B cell (primary cell): ENCODE measurements at regions not wholly inside any gene's neighbourhood (a gene's known extent, or its start where the extent isn't known, plus 50 kb on each side); places are given as distances from the start of the nearest gene placed in this dataset.

Experiments
- ATAC-seq: fragments of 200-7000 bp; cut with Tn5 transposase; one replicate; pipeline ENCODE4 v1.10.0; 2021; ENCODE audit warnings: low read depth, mild to moderate bottlenecking, moderate number of reproducible peaks, moderate library complexity
- CTCF ChIA-PET: fragments of 350-600 bp; sonication (Branson Sonifier 250); formaldehyde crosslinking; loops from one replicate; lab custom pipeline; 2021; ENCODE audit warnings: antibody characterized with exemption, inconsistent platforms; lab: Charles Lee
- POLR2A ChIA-PET: fragments of 350-600 bp; sonication (Branson Sonifier 250); formaldehyde crosslinking; loops from one replicate; lab custom pipeline; 2021; ENCODE audit warnings: antibody characterized with exemption; lab: Charles Lee
- DNase-seq: peaks from one replicate; pipeline ENCODE4 v3.0.0; 2013
- H2AFZ ChIP-seq: 2 replicates; pipeline ENCODE4 v1.6.1; 2012; ENCODE audit warnings: mild to moderate bottlenecking, low read depth, low read length; ENCODE audit not compliant: insufficient read depth, poor library complexity, severe bottlenecking
- H3K27ac ChIP-seq, 2 donors: 1 replicate in 1 of 2; 2 replicates in 1 of 2; pipeline ENCODE4 v1.5.1; 2012 to 2013; ENCODE audit warnings: low read length in 2 of 2, mild to moderate bottlenecking in 2 of 2, moderate library complexity in 1 of 2
- H3K27me3 ChIP-seq, 4 experiments: fragments of 200-600 bp in 1 of 4; sonication (generic) in 1 of 4; replicated peaks in 1 of 4; 1 replicate in 2 of 4; 2 replicates in 2 of 4; pipeline versions ENCODE4 v1.6.1 to v1.7.0; 2013 to 2016; ENCODE audit warnings: low read length in 3 of 4, mild to moderate bottlenecking in 2 of 4, mixed read lengths in 1 of 4, moderate library complexity in 1 of 4; ENCODE audit not compliant: insufficient read depth in 4 of 4, control insufficient read depth in 3 of 4; ENCODE audit errors: control extremely low read depth in 1 of 4
- H3K36me3 ChIP-seq, 2 experiments: replicated peaks in 1 of 2; 1 replicate in 1 of 2; 2 replicates in 1 of 2; pipeline versions ENCODE4 v1.6.1 to v1.7.1; 2013; ENCODE audit warnings: low read length in 1 of 2; ENCODE audit not compliant: insufficient read depth in 2 of 2, control insufficient read depth in 1 of 2; ENCODE audit errors: control extremely low read depth in 1 of 2, extremely low read depth in 1 of 2
- H3K4me1 ChIP-seq, 2 donors: fragments of 200-600 bp in 1 of 2; sonication (generic) in 1 of 2; 1 replicate in 1 of 2; 2 replicates in 1 of 2; pipeline versions ENCODE4 v1.5.1 to v1.6.1; 2013 to 2017; ENCODE audit warnings: low read length in 2 of 2; ENCODE audit not compliant: control insufficient read depth in 2 of 2, insufficient read depth in 2 of 2
- H3K4me2 ChIP-seq: replicated peaks from 2 replicates; pipeline ENCODE3; 2012; ENCODE audit warnings: mild to moderate bottlenecking, low read depth, low read length; ENCODE audit not compliant: poor library complexity, severe bottlenecking
- H3K4me3 ChIP-seq, 5 experiments: fragments of 200-600 bp in 1 of 5; sonication (generic) in 1 of 5; 1 replicate in 3 of 5; 2 replicates in 2 of 5; pipeline versions ENCODE4 v1.5.1 to v1.7.0; 2011 to 2016; ENCODE audit warnings: low read length in 4 of 5, mild to moderate bottlenecking in 4 of 5, low read depth in 2 of 5, control low read depth in 1 of 5, moderate library complexity in 1 of 5; ENCODE audit not compliant: insufficient read depth in 1 of 5; ENCODE audit errors: control extremely low read depth in 1 of 5, extremely low read depth in 1 of 5
- H3K79me2 ChIP-seq: fragments of 200-600 bp; sonication (generic); one replicate; pipeline ENCODE4 v1.6.0; 2016; ENCODE audit warnings: low read length; ENCODE audit not compliant: control insufficient read depth, insufficient read depth
- H3K9ac ChIP-seq: fragments of 200-600 bp; sonication (generic); 2 replicates; pipeline ENCODE4 v1.6.1; 2017; ENCODE audit warnings: mild to moderate bottlenecking, low read length, moderate library complexity
- H3K9me3 ChIP-seq, 3 donors: one replicate each; pipeline versions ENCODE4 v1.6.1 to v1.7.1; 2013; ENCODE audit warnings: low read length in 2 of 3; ENCODE audit not compliant: control insufficient read depth in 2 of 3, insufficient read depth in 1 of 3; ENCODE audit errors: control extremely low read depth in 1 of 3
- H4K20me1 ChIP-seq: 2 replicates; pipeline ENCODE4 v1.6.0; 2012; ENCODE audit warnings: mild to moderate bottlenecking, low read length; ENCODE audit not compliant: insufficient read depth, control insufficient read depth, poor library complexity, severe bottlenecking
- H3K27ac Mint-ChIP-seq: one replicate; pipeline ENCODE4 v1.8.0; 2021; ENCODE audit warnings: mixed read lengths
- H3K27me3 Mint-ChIP-seq: one replicate; pipeline ENCODE4 v1.8.0; 2021; ENCODE audit warnings: mixed read lengths
- H3K4me1 Mint-ChIP-seq: one replicate; pipeline ENCODE4 v1.8.0; 2021; ENCODE audit warnings: mixed read lengths
- H3K4me3 Mint-ChIP-seq: one replicate; pipeline ENCODE4 v1.8.0; 2021; ENCODE audit warnings: mixed read lengths
- H3K9me3 Mint-ChIP-seq: one replicate; pipeline ENCODE4 v1.8.0; 2022; ENCODE audit warnings: mixed read lengths; ENCODE audit not compliant: insufficient read depth
- CTCF ChIP-seq: fragments of 200-600 bp; IDR thresholded peaks from one replicate; pipeline ENCODE4 v1.8.0; 2022; ENCODE audit warnings: antibody characterized with exemption, mild to moderate bottlenecking
- EZH2 ChIP-seq: IDR thresholded peaks from 2 replicates; pipeline ENCODE4 v1.6.1; 2012; ENCODE audit warnings: borderline replicate concordance, low read depth, mild to moderate bottlenecking, moderate library complexity, low read length; ENCODE audit not compliant: insufficient read depth, poor library complexity, severe bottlenecking
- WGBS: methylation state at CpG from one replicate; pipeline ENCODE4 v1.1.5; 2013; ENCODE audit warnings: missing lambda C conversion rate; ENCODE audit not compliant: insufficient coverage; 5-methylcytosine and 5-hydroxymethylcytosine counted together
- intact Hi-C: fragments of 100-400 bp; cut with micrococcal nuclease; formaldehyde crosslinking; loops from one replicate; pipeline ENCODE4 v1.10.0; 2022

GRCh38 chr5:31133488-31133887, 60.0 kb upstream of the CDH6 start:
- no peak overlapping the region for H3K27ac ChIP-seq
- intact Hi-C loops: no loop called here
- no peak overlapping the region for H3K4me3 Mint-ChIP-seq
- H2AFZ ChIP-seq: no peak overlapping the region
- H3K4me1 Mint-ChIP-seq: no peaks in the 10 kb centered on the region
- TF ChIP-seq CTCF: no peak
- H3K9ac ChIP-seq: no peak overlapping the region
- ATAC-seq: no peak
- H3K79me2 ChIP-seq: no peaks in the 10 kb centered on the region
- 10% methylated on average over 2 of the region's 4 CpGs for WGBS
- H3K4me1 ChIP-seq: no peaks in the 10 kb centered on the region
- peaks cover 3% of the 10 kb centered on the region for H3K9me3 Mint-ChIP-seq
- no peak for DNase-seq
- no peaks in the 10 kb centered on the region for H3K27me3 Mint-ChIP-seq
- no peaks in the 10 kb centered on the region for H3K36me3 ChIP-seq
- H3K27ac Mint-ChIP-seq: no peak overlapping the region
- H3K4me3 ChIP-seq: no peak overlapping the region
- no peaks in the 10 kb centered on the region for H3K27me3 ChIP-seq
- no peaks in the 10 kb centered on the region for H3K9me3 ChIP-seq
- H3K4me2 ChIP-seq: no peak overlapping the region
- ChIA-PET POLR2A (no interaction called here), CTCF (no interaction called here)
- H4K20me1 ChIP-seq: no peaks in the 10 kb centered on the region

GRCh38 chr5:31131381-31131891, 62.0 kb upstream of the CDH6 start:
- H3K4me3 Mint-ChIP-seq: no peak overlapping the region
- intact Hi-C loops: no loop called here

More at GRCh38 chr5:31131381-31131891, 62.0 kb upstream of the CDH6 start:
- H3K79me2 ChIP-seq: no peaks in the 10 kb centered on the region
- H3K9me3 ChIP-seq: no peaks in the 10 kb centered on the region
- H3K9me3 Mint-ChIP-seq: peaks cover 7% of the 10 kb centered on the region
- no peak overlapping the region for H3K9ac ChIP-seq
- H4K20me1 ChIP-seq: no peaks in the 10 kb centered on the region
- TF ChIP-seq CTCF (no peak), EZH2 (no peak)
- no peak overlapping the region for H3K27ac ChIP-seq
- H3K27ac Mint-ChIP-seq: no peak overlapping the region
- no peaks in the 10 kb centered on the region for H3K36me3 ChIP-seq
- 96% methylated on average over 4 of the region's 10 CpGs for WGBS
- no peak for DNase-seq
- no peaks in the 10 kb centered on the region for H3K27me3 Mint-ChIP-seq
- H3K4me3 ChIP-seq: no peak overlapping the region
- no peak overlapping the region for H2AFZ ChIP-seq
- ChIA-PET CTCF (no interaction called here), POLR2A (no interaction called here)
- no peaks in the 10 kb centered on the region for H3K4me1 Mint-ChIP-seq
- no peaks in the 10 kb centered on the region for H3K27me3 ChIP-seq
- H3K4me1 ChIP-seq: no peaks in the 10 kb centered on the region
- no peak overlapping the region for H3K4me2 ChIP-seq
- ATAC-seq: no peak
